Activated T-cell treated with anti-CD3 and anti-CD28 coated beads for 4 hours (primary cell): ENCODE measurements at regions not wholly inside any gene's neighbourhood (a gene's known extent, or its start where the extent isn't known, plus 50 kb on each side); places are given as distances from the start of the nearest gene placed in this dataset.

Source experiments
- DNase-seq: peaks from one replicate; pipeline ENCODE4 v3.0.0-alpha.2; 2020

- DNase-seq = no peak
Observed at GRCh38 chr13:70357031-70357430, 248.8 kb upstream of the KLHL1 start.

GRCh38 chr13:70353096-70353495 lies 244.8 kb upstream of the KLHL1 start:
- no peak for DNase-seq

- no peak for DNase-seq
Observed at GRCh38 chr13:70347947-70348620, 239.8 kb upstream of the KLHL1 start.

GRCh38 chr13:70339738-70340137 lies 231.5 kb upstream of the KLHL1 start:
- DNase-seq = no peak

- DNase-seq = no peak
Observed at GRCh38 chr13:70338609-70339008, 230.4 kb upstream of the KLHL1 start.

- DNase-seq = no peak
Observed at GRCh38 chr13:70336866-70337265, 228.6 kb upstream of the KLHL1 start.

GRCh38 chr13:70333752-70334151 lies 225.5 kb upstream of the KLHL1 start:
- DNase-seq = no peak

GRCh38 chr13:70330697-70331361 lies 222.6 kb upstream of the KLHL1 start:
- DNase-seq = no peak

GRCh38 chr13:70324519-70324918 lies 216.3 kb upstream of the KLHL1 start:
- no peak for DNase-seq

DNA sequence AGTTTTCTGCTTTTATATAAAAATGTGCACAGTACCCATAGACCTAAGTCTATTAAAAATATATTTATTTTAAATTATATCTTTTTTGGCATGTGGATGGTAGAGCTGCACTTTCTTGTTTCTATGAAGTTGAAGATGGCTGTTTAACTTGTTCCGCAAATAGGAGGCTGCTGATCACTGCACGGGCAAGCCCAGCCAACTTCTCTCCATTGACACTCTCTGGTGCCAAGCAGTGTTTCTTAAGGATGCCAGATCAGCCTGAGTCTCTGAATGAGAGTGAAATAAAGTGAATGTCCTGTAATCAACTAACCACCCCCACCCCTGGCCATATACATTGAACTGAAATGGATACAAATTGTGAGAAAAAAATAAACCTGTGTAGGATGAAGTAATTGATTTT lies 202.9 kb upstream of the KLHL1 start:
- no peak for DNase-seq

DNA sequence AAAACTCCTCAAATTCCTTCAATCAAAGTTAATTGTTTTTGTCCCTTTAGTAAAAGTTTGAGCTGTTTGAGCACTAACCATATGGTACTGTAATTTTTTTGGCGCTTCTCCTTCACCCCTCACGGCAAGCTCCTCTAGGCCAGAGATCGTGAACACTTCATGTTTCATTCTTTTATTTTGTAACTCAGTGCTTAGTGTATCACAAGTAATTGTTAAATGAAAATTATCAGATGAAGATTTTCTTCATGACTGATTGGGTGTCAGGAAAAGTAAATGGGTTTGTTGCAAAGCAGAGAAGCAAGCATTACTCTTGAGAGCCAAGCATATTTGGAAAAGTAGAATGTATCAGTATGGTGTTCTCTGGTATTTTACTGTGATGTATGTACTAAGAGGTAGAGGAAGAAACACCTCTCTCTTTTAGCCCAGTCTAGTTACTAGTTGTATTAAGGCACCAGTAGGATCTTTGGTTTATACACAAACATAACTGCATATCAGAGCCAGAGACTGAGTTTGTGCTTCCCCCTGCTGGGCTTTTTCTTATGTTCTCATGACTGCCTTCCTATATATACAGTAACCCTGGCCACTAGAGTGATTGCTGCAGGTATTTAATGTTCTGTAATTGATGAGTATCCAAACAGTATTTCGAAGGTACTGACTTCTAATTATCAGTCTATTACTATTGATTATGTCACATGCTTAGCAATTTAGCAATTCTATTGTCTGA lies 202.3 kb upstream of the KLHL1 start:
- DNase-seq = no peak

GRCh38 chr13:70297189-70297616 lies 189.0 kb upstream of the KLHL1 start:
- no peak for DNase-seq

- DNase-seq = no peak
Observed at GRCh38 chr13:70284371-70284770, 176.1 kb upstream of the KLHL1 start.

DNA sequence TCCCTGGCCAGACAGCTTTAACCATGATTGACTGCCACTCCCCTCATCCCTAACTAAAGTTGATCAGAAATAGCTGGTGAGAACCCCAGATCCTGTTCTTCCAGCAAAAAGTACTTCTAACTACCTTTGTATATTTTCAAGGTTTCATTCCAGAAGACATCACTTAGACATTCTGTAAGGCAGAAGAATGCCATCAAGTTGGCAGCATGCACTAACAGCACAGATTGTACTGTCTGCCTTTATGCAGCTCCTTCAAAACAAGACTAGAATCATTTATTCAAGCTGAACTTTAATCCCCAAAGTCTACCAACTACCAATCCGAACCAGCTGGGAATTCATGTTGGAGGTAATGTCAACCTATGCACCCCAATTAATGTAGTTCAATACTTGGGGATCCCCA lies 167.6 kb upstream of the KLHL1 start:
- no peak for DNase-seq

DNA sequence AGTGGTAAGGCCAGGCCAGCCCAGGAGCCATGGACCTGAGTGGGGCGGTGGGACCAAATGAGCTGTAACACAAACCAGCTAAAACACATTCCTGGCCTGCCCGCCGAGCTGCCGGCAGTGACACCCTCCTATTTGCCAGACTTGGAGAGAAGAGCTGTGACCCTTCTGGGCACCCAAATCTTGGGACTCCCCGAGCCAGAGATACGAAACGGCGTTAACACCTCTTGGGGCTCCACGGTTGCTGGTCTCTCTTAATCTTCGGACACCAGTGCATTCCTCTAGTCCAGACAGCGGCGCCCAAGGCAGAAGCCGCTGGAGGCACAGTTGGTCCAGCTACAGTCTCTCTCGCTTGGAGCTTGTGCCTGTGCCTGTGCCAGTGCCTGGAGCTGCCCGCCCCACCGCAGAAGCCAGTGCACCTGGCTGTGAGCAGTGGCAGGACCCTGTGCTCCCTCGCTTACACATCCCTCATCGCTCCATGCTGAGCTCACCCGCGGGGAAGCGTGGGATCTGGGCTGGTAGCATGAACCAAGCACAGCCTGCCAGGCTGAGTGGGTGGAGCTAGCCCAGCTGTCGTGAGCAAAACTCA lies 147.2 kb upstream of the KLHL1 start:
- no peak for DNase-seq

GRCh38 chr13:70253834-70254233 lies 145.6 kb upstream of the KLHL1 start:
- no peak for DNase-seq

GRCh38 chr13:70253411-70253810 lies 145.2 kb upstream of the KLHL1 start:
- DNase-seq = no peak

DNA sequence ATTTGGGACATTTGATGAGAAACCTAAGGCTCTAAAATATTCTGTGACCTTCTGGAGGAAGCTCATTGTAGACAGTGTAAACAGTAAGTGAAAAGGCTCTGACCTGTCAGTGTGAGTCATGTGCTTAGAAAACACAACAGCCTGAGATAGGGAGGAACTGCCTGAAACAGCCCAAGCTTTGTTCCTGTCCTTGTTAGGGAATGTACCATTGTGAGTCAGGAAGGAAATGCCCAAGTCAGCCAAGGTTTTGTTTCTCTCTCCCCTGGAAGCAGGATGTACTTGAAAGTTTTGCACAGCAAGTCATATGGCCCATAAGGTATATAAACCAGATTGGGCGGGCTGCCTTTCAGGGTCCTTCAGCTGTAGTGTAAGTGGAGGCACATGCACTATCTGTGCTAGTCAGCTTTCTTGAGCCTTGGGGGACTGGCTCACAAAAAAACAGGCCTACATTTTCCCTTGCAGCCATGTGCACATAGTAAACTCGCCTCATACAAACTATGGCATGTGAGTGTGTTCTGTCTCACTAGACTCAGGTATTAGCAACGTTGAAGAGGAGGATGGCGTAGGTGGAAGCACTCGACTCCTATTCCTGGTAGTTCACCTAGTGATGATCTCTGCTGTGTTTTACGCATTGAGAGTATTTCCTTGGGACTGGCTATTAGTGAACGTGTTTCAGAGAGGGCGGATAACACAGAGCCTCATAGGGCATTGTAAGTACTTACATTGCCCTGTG lies 141.2 kb upstream of the KLHL1 start:
- DNase-seq = no peak

- no peak for DNase-seq
Observed at GRCh38 chr13:70237131-70237530, 128.9 kb upstream of the KLHL1 start.

GRCh38 chr13:70235565-70235964 lies 127.3 kb upstream of the KLHL1 start:
- no peak for DNase-seq

- no peak for DNase-seq
Observed at GRCh38 chr13:70223911-70224310, 115.7 kb upstream of the KLHL1 start.

DNA sequence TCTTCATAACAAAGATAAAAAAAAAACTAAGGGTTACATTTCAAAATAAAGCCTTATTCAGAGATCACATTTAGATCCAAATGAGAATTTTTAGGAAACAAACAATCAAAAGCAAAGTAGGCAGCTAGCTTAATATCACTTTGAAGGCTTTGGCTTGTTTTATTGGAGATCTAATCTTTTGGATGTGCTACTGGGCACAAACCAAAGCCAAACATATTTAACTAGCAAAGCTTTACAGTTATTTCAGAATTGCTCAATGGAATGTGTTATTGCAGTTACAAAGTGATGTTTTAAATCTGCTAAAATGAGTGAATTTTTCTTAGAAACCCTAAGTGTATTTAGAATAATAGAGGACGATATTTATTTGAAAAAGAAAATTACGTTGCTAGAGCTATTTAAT lies 114.7 kb upstream of the KLHL1 start:
- no peak for DNase-seq

DNA sequence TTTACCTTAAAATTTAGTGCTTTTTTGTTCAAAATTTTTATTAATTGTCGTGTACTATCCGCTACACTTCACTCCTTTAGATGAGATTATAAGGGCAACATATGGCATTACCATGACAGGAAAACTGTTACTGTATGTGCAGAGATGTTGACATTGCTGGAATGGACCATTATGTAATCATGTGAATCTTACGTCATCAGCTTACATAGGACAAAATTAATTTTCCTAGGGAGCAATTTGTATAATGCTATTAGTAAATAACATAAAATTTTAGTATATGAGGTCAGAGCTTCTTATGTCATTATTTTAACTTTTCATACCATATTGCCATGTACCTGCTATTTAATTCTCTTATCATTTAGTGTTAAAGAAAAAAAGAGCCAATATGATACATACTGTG lies 110.4 kb upstream of the KLHL1 start:
- no peak for DNase-seq
